GM19240 (cell line): ENCODE measurements at regions not wholly inside any gene's neighbourhood (a gene's known extent, or its start where the extent isn't known, plus 50 kb on each side); places are given as distances from the start of the nearest gene placed in this dataset.
A peak's percentile ranks its signal among the peaks of the same experiment; 100 is the strongest.
"Not testable (repeated sequence)": the region's sequence is repeated elsewhere in the genome, so short reads cannot be mapped to it uniquely, and the experiment has no call there.

Source experiments
- DNase-seq: peaks from one replicate; pipeline ENCODE4 v3.0.0; 2011; ENCODE audit warnings: low spot score; ENCODE audit not compliant: insufficient read length

GRCh38 chr16:27638833-27639560, 89.1 kb downstream of the KATNIP start:
- DNase-seq, result no peak

GRCh38 chr16:27639561-27640276, 89.8 kb downstream of the KATNIP start:
- DNase-seq, result peak; percentile 27

DNA sequence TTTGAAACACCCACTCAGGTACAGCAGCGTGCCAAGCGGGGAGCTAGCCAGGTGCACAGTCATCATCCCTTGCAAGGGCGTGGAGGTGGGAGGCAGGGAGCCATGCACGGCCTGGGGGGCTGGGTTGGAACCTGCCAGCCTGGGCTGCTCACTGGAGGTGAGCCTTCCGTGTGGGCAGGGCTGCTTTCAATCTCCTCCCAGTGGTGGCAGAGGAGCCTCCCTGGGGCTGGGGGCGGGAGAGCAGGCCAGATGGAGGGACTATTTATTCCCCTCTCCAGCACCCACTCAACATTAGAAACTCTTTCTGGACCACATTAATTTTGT, 90.3 kb downstream of the KATNIP start:
- DNase-seq, result no peak

- DNase-seq, result no peak
Measured at GRCh38 chr16:27641260-27641659, 91.3 kb downstream of the KATNIP start.

DNA sequence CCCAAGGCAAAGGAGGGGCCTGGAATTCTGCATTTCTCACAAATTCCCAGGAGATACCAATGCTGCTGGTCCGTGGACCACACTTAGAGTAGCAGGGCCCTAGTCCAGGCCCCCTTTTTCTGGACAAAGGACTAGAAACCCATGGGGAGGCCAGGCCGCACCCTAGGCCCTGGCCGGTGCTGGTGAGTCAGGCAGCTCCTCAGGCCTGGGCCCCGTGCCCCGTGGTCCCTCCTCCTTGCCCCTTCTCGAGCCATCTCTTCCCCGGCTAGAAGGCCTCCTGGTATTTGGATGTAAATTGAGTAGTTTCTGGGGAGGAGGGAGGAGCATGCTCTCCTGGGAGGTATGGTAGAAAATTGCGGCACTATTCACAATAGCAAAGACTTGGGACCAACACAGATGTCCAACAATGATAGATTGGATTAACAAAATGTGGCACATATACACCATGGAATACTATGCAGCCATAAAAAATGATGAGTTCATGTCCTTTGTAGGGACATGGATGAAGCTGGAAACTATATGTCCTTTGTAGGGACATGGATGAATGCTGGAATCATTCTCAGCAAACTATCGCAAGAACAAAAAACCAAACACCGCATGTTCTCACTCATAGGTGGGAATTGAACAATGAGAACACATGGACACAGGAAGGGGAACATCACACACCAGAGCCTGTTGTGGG, 91.9 kb downstream of the KATNIP start:
- DNase-seq, result not testable (repeated sequence)

DNA sequence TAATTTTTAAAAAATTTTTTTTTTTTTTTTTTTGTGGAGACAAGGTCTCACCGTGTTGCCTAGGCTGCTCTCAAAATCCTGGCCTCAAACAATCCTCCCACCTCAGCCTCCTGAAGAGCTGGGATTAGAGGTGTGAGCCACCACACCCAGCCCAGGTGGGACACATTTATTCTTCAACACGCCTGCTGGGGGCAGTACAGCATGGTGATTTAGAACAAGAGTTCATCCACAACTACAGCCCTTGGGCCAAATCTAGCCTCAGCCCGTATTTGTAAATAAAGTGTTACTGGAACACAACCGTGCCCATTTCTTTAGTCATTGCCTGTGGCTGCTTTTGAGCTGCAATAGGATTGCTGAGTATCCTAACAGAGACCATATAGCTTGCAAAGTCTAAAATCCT, 92.8 kb downstream of the KATNIP start:
- DNase-seq, result no peak

- DNase-seq, result no peak
Measured at GRCh38 chr16:27644165-27644564, 94.2 kb downstream of the KATNIP start.

DNA sequence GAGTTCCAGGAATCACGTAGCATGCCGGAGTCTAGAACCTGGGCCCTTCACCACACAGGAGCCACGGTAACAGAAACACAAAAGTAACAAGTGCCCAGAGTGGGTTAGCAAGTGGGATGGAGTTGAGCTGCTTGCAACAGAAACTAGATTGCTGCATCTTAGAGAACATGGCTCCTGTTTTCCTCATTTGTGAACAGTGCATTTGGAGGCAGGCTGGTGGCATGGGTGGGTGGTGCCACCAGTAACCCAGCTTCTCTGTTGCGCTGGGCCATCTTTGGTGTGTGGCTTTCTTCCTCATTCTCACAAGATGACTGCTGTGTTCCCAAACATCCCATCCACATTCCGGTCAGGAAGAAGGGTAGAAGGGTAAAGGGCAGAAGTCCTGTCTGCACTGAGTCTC, 95.5 kb downstream of the KATNIP start:
- no peak for DNase-seq

GRCh38 chr16:27646806-27647205, 96.9 kb downstream of the KATNIP start:
- no peak for DNase-seq

DNA sequence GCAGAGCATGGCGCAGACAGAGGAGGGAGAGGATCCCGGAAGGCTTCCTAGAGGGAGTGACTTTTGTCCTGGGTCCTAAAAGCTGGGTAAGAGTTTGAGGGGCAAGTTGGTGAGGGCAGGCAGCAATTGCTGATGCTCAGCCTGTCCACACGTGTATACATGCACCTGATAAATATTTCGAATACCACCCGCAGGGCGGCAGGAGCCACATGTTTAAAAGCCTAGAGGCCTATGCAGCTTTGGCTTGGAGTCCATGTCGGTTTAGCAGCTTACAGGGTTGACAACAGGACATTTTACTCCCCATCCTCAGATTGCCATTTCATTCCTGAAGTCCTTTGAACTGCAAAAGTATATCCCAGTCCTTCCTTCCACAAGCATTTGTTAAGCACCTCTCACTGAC, 99.1 kb downstream of the KATNIP start:
- DNase-seq, result no peak

- no peak for DNase-seq
Measured at GRCh38 chr16:27650073-27650701, 100.2 kb downstream of the KATNIP start.

- DNase-seq, result no peak
Measured at GRCh38 chr16:27651301-27651700, 101.4 kb downstream of the KATNIP start.

GRCh38 chr16:27657811-27658210, 107.9 kb downstream of the KATNIP start:
- no peak for DNase-seq

GRCh38 chr16:27660507-27660906, 110.6 kb downstream of the KATNIP start:
- DNase-seq, result no peak

GRCh38 chr16:27663235-27663634, 113.3 kb downstream of the KATNIP start:
- not testable (repeated sequence) for DNase-seq

DNA sequence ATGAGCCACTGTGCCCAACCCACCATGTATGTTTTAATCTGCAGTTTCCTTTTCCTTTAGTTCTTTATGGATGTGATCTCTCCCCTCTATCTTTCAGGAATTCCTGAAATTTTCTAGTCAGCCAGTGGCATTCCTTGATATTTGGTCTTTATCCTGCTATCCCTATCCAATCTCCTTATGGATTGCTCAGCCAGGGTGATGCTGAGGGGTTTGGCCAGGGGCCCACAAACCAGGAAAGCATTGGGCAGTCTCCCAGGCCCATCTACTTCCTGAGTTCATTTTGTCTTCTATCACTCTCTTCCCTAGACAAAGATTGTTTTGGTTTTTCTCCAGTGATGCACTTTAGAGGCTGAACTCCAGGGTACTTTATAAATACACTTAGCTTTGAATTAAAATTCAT, 115.9 kb downstream of the KATNIP start:
- DNase-seq, result no peak

GRCh38 chr16:27670071-27670810, 120.3 kb downstream of the KATNIP start:
- no peak for DNase-seq

DNA sequence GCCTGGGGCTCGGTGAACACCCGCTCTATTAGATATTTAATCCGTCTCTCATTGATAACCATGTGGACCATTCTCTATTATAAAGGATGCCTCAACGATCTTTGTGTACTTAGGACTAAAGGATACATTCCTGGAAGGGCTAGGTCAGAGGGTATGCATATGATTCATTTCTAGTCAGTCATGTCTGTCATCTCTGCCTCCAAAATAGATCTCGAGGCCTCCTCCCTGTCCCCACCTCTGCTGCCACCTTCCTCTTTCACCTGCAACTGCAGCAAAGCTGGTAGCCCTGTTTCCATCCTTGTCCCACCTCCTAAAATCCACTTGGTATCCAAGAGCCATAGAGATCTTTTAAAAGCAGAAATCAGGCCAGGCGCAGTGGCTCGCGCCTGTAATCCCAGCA, 121.5 kb downstream of the KATNIP start:
- DNase-seq, result no peak

- no peak for DNase-seq
Measured at GRCh38 chr16:27676839-27677238, 126.9 kb downstream of the KATNIP start.

GRCh38 chr16:27677263-27677662, 127.3 kb downstream of the KATNIP start:
- no peak for DNase-seq

DNA sequence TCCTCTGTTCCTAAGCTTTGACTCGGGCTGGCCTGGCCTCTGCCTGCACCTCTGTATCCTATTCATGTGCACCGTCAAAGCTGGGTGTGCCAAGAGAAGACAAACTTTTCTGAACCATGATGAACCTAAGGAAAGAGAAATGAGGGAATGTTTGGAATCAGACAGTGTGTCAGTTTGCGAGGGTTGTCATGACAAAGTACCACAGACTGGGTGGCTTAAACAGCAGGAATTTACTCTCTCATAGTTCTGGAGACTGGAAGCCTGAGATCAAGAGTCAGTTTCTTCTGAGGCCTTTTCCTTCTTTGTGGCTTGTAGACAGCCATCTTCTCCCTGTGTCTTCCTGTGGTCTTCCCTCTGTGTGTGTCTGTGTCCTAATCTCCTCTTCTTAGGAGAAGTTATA, 129.0 kb downstream of the KATNIP start:
- no peak for DNase-seq
